ENCODE measurements at regions not wholly inside any gene's neighbourhood (a gene's known extent, or its start where the extent isn't known, plus 50 kb on each side); places are given as distances from the start of the nearest gene placed in this dataset.

DNA sequence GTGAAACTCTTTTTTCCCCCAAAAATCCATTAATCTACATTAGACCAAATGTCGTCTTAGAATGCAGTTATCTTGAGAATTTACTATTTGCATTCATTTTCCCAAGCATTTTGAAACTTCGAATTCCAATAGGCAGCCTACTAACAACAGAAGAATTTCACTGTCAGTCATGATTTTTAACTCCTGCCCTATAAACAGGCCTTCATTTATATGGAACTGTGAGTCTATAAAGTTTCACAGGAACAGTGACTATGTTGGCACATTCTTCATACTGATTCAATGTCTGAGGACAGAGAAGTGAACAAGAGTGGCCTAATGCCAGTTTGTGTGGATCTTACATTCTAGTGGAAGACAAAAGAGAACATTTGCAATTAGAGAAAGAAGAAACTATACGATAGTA is 198.0 kb downstream of the PCDH17 start:
- TF ChIP-seq TAF1 (IDR thresholded peaks at IDR 0.05; ENCODE audit: borderline replicate concordance, low read depth, low read length) = no peak
- TF ChIP-seq POLR2A (IDR thresholded peaks at IDR 0.05; ENCODE audit: low read depth, low read length) = no peak
- no peak for TF ChIP-seq POLR2AphosphoS5 (IDR thresholded peaks at IDR 0.05; ENCODE audit: low read depth, low read length)

All from GM12892 (cell line).